ENCODE measurements at regions not wholly inside any gene's neighbourhood (a gene's known extent, or its start where the extent isn't known, plus 50 kb on each side); places are given as distances from the start of the nearest gene placed in this dataset.

DNA sequence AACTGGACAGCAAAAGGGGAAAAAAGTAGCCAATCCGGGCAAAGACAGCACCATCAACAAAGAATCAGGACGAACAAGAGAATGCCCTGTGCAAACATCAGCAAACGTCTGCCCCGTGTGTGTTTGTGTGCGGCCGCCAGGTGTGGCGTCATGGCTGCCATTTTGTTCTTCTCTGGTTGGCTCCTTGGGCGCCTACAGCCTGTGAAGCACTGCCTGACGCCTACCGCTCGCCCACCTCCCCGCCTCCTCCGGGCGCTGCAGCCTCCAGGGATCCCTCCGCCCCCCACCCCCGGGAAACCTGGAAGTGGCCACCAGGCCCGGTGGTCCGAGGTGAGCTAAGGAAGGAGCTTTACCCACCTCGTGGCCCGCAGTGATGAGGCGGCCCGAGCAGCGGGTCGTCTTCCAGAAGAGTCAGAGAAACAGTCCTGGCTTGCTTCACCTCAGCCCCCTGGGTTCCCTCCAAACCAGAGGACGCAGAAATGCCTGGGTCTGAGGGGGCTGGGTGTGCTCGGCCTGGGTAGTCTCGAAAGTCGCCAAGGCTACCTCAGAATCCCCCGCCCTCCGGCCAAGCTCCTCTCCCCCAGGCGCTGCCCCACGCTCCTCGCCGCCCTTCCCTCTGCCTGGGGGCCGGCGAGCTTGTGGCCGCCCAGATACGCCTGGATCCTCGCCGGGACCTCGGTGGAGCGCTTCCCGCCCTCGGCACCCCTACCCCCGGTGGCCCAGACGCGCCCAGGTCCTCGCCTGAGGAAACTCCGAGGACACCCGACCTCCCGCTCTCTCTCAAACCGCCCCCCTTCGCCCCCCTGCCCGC, 61.8 kb upstream of the IL6 start:
- Histone ChIP-seq H2AFZ (no peak overlapping the region), H3K36me3 (ENCODE audit: control insufficient read depth, insufficient read depth, low read length) (no peaks in the 10 kb centered on the region), H3K79me2 (no peaks in the 10 kb centered on the region), H3K4me2 (ENCODE audit: low read length) (no peak overlapping the region), H3K4me1 (no peaks in the 10 kb centered on the region), H3K27ac (no peak overlapping the region), H3K9ac (no peak overlapping the region), H3K4me3 (ENCODE audit: low read depth, low read length) (no peak overlapping the region), H3K27me3 (ENCODE audit: control insufficient read depth, insufficient read depth, low read length) (no peaks in the 10 kb centered on the region), H3K9me3 (ENCODE audit: control insufficient read depth, low read length) (no peaks in the 10 kb centered on the region)
- TF ChIP-seq, protein P1, sequence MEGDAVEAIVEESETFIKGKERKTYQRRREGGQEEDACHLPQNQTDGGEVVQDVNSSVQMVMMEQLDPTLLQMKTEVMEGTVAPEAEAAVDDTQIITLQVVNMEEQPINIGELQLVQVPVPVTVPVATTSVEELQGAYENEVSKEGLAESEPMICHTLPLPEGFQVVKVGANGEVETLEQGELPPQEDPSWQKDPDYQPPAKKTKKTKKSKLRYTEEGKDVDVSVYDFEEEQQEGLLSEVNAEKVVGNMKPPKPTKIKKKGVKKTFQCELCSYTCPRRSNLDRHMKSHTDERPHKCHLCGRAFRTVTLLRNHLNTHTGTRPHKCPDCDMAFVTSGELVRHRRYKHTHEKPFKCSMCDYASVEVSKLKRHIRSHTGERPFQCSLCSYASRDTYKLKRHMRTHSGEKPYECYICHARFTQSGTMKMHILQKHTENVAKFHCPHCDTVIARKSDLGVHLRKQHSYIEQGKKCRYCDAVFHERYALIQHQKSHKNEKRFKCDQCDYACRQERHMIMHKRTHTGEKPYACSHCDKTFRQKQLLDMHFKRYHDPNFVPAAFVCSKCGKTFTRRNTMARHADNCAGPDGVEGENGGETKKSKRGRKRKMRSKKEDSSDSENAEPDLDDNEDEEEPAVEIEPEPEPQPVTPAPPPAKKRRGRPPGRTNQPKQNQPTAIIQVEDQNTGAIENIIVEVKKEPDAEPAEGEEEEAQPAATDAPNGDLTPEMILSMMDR (IDR thresholded peaks at IDR 0.05), result no peak

DNA sequence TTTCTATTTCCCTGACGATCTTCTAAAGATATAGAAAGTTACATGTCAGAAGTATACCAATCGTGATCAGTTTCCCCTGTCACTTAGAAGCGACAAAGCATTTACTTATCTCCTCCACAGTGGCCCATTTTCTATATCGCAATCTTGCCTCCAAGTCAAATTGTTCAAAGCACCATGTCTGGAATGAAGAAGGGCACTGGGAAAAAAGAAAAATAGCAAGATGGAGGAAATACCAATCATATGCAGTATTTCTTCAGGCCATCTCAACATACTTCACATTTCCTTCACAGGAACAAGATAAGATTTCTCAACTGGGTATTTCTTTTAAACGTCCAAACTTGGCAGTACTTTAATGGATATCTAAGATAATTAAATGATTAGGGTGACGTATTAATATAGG, 63.3 kb upstream of the IL6 start:
- TF ChIP-seq, protein P1 (IDR thresholded peaks at IDR 0.05), result no peak
- Histone ChIP-seq H3K27ac (no peak overlapping the region), H3K36me3 (ENCODE audit: control insufficient read depth, insufficient read depth, low read length) (no peaks in the 10 kb centered on the region), H2AFZ (no peak overlapping the region), H3K9ac (no peak overlapping the region), H3K79me2 (no peaks in the 10 kb centered on the region), H3K4me2 (ENCODE audit: low read length) (no peak overlapping the region), H3K4me1 (peaks cover 5% of the 10 kb centered on the region), H3K9me3 (ENCODE audit: control insufficient read depth, low read length) (no peaks in the 10 kb centered on the region), H3K4me3 (ENCODE audit: low read depth, low read length) (no peak overlapping the region), H3K27me3 (ENCODE audit: control insufficient read depth, insufficient read depth, low read length) (no peaks in the 10 kb centered on the region)

DNA sequence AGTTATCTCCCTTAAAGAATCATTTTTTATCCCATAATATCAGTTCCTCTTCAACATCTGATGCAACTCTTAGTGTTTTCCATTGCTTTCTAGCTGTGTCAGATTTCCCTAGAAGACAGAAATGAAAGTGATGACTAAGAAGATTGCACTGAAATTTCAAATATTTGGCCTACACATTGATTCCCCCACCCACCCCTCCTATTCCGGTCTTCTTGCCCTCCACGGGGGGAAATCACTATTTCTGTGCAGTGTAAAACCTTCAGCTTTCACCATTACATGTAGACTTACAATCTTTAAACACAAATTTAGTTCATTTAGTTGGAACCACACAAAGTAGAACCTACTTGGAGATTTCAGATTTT, 63.7 kb upstream of the IL6 start:
- H3K27ac ChIP-seq, result no peak overlapping the region
- no peaks in the 10 kb centered on the region for H3K9me3 ChIP-seq (ENCODE audit: control insufficient read depth, low read length)
- H3K4me3 ChIP-seq (ENCODE audit: low read depth, low read length), result no peak overlapping the region
- no peak overlapping the region for H3K4me2 ChIP-seq (ENCODE audit: low read length)
- H3K36me3 ChIP-seq (ENCODE audit: control insufficient read depth, insufficient read depth, low read length), result no peaks in the 10 kb centered on the region
- peaks cover 5% of the 10 kb centered on the region for H3K4me1 ChIP-seq
- no peak overlapping the region for H3K9ac ChIP-seq
- TF ChIP-seq, protein P1 (IDR thresholded peaks at IDR 0.05), result no peak
- H3K79me2 ChIP-seq, result no peaks in the 10 kb centered on the region
- no peaks in the 10 kb centered on the region for H3K27me3 ChIP-seq (ENCODE audit: control insufficient read depth, insufficient read depth, low read length)
- H2AFZ ChIP-seq, result no peak overlapping the region

DNA sequence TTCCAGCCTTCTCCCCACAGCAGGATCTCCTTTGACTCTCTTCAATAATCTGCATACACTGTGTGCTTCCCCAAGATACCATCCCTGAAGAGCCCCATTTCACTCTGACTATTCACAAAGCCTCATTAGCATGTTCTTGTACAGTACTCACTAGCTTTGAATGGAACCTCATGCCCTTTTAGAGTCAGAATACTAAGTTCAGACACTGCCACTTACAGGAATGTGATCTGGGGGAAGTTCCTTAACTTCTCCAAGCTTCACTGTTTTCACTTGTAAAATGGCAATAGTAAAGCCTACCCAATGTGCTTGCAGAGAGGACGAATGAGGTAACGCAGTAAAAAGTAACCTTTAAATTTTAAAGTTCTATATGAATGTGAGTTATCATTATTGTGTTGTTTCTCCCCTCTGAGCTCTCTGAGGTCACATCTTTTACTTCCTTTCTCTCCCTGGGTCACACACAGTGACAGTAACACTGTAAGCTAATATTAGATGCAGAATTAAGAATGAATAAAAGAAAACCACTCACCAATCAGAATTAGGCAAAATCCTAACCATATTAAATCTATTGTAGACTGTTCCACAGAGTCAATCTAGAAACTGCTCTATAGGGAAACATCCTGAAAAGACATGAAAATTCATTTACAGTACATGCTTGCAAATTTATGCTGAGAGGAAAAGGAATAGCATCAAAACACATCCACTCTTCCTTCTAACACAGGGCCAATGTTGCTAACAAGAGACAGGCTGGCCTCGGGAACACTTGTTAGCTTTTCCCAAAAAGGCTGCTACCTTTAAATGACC, 64.2 kb upstream of the IL6 start:
- Histone ChIP-seq H2AFZ (no peak overlapping the region), H3K9ac (no peak overlapping the region), H3K79me2 (no peaks in the 10 kb centered on the region), H3K27ac (no peak overlapping the region), H3K9me3 (ENCODE audit: control insufficient read depth, low read length) (no peaks in the 10 kb centered on the region), H3K4me3 (ENCODE audit: low read depth, low read length) (no peak overlapping the region), H3K36me3 (ENCODE audit: control insufficient read depth, insufficient read depth, low read length) (no peaks in the 10 kb centered on the region), H3K4me2 (ENCODE audit: low read length) (no peak overlapping the region), H3K27me3 (ENCODE audit: control insufficient read depth, insufficient read depth, low read length) (no peaks in the 10 kb centered on the region), H3K4me1 (peaks cover 5% of the 10 kb centered on the region)
- TF ChIP-seq, protein P1 (IDR thresholded peaks at IDR 0.05), result no peak
